Dendritic cell treated with granulocyte-macrophage colony-stimulating factor and Interleukin-4, amounts not matched to agents 40 ng/mL and 50 ng/mL, for 4 days (primary cell): ENCODE measurements at regions not wholly inside any gene's neighbourhood (a gene's known extent, or its start where the extent isn't known, plus 50 kb on each side); places are given as distances from the start of the nearest gene placed in this dataset.
"Not testable (repeated sequence)": the region's sequence is repeated elsewhere in the genome, so short reads cannot be mapped to it uniquely, and the experiment has no call there.

Source experiments
- H3K27ac Mint-ChIP-seq: one replicate; pipeline ENCODE4 v1.8.0; 2022; ENCODE audit warnings: mild to moderate bottlenecking, mixed read lengths
- H3K27me3 Mint-ChIP-seq: one replicate; pipeline ENCODE4 v1.8.0; 2022; ENCODE audit warnings: mild to moderate bottlenecking, mixed read lengths
- H3K36me3 Mint-ChIP-seq: one replicate; pipeline ENCODE4 v1.8.0; 2022; ENCODE audit warnings: low read depth, mixed read lengths
- H3K4me1 Mint-ChIP-seq: one replicate; pipeline ENCODE4 v1.8.0; 2022; ENCODE audit warnings: low read depth, mixed read lengths
- H3K4me3 Mint-ChIP-seq: one replicate; pipeline ENCODE4 v1.8.0; 2022; ENCODE audit warnings: mild to moderate bottlenecking, moderate library complexity, mixed read lengths
- H3K9me3 Mint-ChIP-seq: one replicate; pipeline ENCODE4 v1.8.0; 2022; ENCODE audit warnings: mixed read lengths
- intact Hi-C: fragments of 100-400 bp; cut with micrococcal nuclease; formaldehyde crosslinking; loops from one replicate; pipeline ENCODE4 v1.15.0; 2022

GRCh38 chr6:169367507-169367906 lies 113.9 kb upstream of the THBS2 start:
- H3K4me1 Mint-ChIP-seq, result no peaks in the 10 kb centered on the region
- no peak overlapping the region for H3K27ac Mint-ChIP-seq

GRCh38 chr6:169366258-169366901 lies 112.7 kb upstream of the THBS2 start:
- intact Hi-C loops, result no loop called here
- Mint-ChIP-seq H3K36me3 (no peaks in the 10 kb centered on the region), H3K27ac (no peak overlapping the region), H3K27me3 (peaks cover 3% of the 10 kb centered on the region), H3K9me3 (no peaks in the 10 kb centered on the region), H3K4me3 (no peak overlapping the region), H3K4me1 (no peaks in the 10 kb centered on the region)

More at GRCh38 chr6:169367507-169367906, 113.9 kb upstream of the THBS2 start:
- no peaks in the 10 kb centered on the region for H3K9me3 Mint-ChIP-seq
- no peaks in the 10 kb centered on the region for H3K36me3 Mint-ChIP-seq
- H3K27me3 Mint-ChIP-seq, result peaks cover 3% of the 10 kb centered on the region
- intact Hi-C loops, result no loop called here
- H3K4me3 Mint-ChIP-seq, result no peak overlapping the region

- no peaks in the 10 kb centered on the region for H3K4me1 Mint-ChIP-seq
- peaks cover 3% of the 10 kb centered on the region for H3K27me3 Mint-ChIP-seq
- H3K4me3 Mint-ChIP-seq, result no peak overlapping the region
- no peaks in the 10 kb centered on the region for H3K36me3 Mint-ChIP-seq
- H3K9me3 Mint-ChIP-seq, result no peaks in the 10 kb centered on the region
- no peak overlapping the region for H3K27ac Mint-ChIP-seq
- intact Hi-C loops, result no loop called here
These were observed 112.1 kb upstream of the THBS2 start for GRCh38 chr6:169365567-169366257.

DNA sequence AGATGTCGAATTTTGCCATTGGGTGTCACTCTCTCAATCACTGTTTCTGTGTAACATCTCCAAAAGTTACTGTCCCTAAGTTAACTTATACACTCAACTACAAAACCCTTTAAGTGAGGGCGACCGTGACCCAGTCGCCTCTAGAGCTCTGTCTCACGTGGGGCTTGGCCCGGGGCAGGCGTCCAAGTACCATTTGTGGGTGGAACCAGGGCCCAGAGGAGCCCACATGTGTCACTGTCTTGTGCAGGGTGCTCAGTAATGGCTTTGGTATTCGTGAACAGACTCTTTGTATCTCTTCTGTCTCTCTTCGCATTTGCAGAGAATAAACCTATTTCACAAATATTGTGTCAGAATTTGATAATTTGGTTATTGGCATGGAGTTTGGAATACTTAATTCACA lies 109.9 kb upstream of the THBS2 start:
- Mint-ChIP-seq H3K4me1 (no peaks in the 10 kb centered on the region), H3K36me3 (no peaks in the 10 kb centered on the region), H3K27me3 (peaks cover 4% of the 10 kb centered on the region), H3K9me3 (no peaks in the 10 kb centered on the region), H3K27ac (no peak overlapping the region), H3K4me3 (no peak overlapping the region)
- intact Hi-C loops, result no loop called here

DNA sequence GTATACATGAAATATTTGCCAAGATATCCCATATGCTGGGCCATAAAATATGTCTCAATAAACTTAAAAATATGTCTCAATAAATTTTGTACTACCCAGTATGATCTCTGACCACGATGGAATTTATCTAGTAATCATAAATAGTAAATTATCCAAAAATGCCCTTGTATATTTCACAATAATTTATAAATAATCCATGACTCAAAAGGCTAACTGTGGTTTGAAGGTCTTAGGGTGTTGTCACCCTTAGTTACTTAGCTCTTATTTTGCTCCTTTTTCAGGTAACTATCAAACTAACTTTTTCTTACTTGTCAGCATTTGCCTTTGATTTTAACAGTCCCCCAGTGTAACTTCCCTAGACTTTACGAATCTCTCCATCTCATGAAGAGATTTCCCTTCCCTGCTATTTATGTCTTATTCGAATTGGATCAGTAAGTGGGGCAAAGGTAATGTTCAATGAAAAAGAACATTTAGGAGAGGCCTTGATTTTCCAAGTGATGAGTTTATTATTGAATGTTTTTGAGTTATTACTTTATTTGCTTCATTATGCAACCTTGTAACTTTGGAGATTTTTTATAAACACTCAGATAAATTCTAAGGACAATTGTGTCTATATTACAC lies 109.0 kb upstream of the THBS2 start:
- Mint-ChIP-seq H3K36me3 (no peaks in the 10 kb centered on the region), H3K27me3 (peaks cover 4% of the 10 kb centered on the region), H3K4me3 (no peak overlapping the region), H3K9me3 (no peaks in the 10 kb centered on the region), H3K27ac (no peak overlapping the region), H3K4me1 (no peaks in the 10 kb centered on the region)
- intact Hi-C loops, result no loop called here

- intact Hi-C loops, H3K27me3 Mint-ChIP-seq, H3K27ac Mint-ChIP-seq, H3K4me3 Mint-ChIP-seq, H3K36me3 Mint-ChIP-seq, H3K4me1 Mint-ChIP-seq: not testable (repeated sequence)
- peaks cover 35% of the 10 kb centered on the region for H3K9me3 Mint-ChIP-seq
These were observed 101.4 kb upstream of the THBS2 start for GRCh38 chr6:169355001-169355400.

GRCh38 chr6:169345146-169345545 lies 91.5 kb upstream of the THBS2 start:
- no peak overlapping the region for H3K27ac Mint-ChIP-seq
- H3K27me3 Mint-ChIP-seq, result no peaks in the 10 kb centered on the region
- no peaks in the 10 kb centered on the region for H3K36me3 Mint-ChIP-seq
- H3K4me3 Mint-ChIP-seq, result no peak overlapping the region
- intact Hi-C loops, result no loop called here
- peaks cover 15% of the 10 kb centered on the region for H3K9me3 Mint-ChIP-seq
- no peaks in the 10 kb centered on the region for H3K4me1 Mint-ChIP-seq

GRCh38 chr6:169344750-169345065 lies 91.1 kb upstream of the THBS2 start:
- Mint-ChIP-seq H3K27ac (no peak overlapping the region), H3K27me3 (no peaks in the 10 kb centered on the region), H3K4me1 (no peaks in the 10 kb centered on the region), H3K4me3 (no peak overlapping the region), H3K9me3 (peaks cover 15% of the 10 kb centered on the region), H3K36me3 (no peaks in the 10 kb centered on the region)
- intact Hi-C loops, result no loop called here

GRCh38 chr6:169343886-169344749 lies 90.5 kb upstream of the THBS2 start:
- Mint-ChIP-seq H3K4me1 (no peaks in the 10 kb centered on the region), H3K36me3 (no peaks in the 10 kb centered on the region)

GRCh38 chr6:169342710-169343109 lies 89.1 kb upstream of the THBS2 start:
- H3K4me3 Mint-ChIP-seq, result no peak overlapping the region
- H3K4me1 Mint-ChIP-seq, result no peaks in the 10 kb centered on the region
- H3K36me3 Mint-ChIP-seq, result no peaks in the 10 kb centered on the region
- H3K9me3 Mint-ChIP-seq, result peaks cover 15% of the 10 kb centered on the region
- H3K27me3 Mint-ChIP-seq, result no peaks in the 10 kb centered on the region
- no peak overlapping the region for H3K27ac Mint-ChIP-seq
- intact Hi-C loops, result no loop called here

More at GRCh38 chr6:169343886-169344749, 90.5 kb upstream of the THBS2 start:
- no peaks in the 10 kb centered on the region for H3K27me3 Mint-ChIP-seq
- H3K9me3 Mint-ChIP-seq, result peaks cover 15% of the 10 kb centered on the region
- no peak overlapping the region for H3K27ac Mint-ChIP-seq
- no peak overlapping the region for H3K4me3 Mint-ChIP-seq
- intact Hi-C loops, result no loop called here

- Mint-ChIP-seq H3K4me1 (no peaks in the 10 kb centered on the region), H3K36me3 (no peaks in the 10 kb centered on the region), H3K27ac (no peak overlapping the region), H3K27me3 (peaks cover 4% of the 10 kb centered on the region), H3K4me3 (no peak overlapping the region), H3K9me3 (peaks cover 15% of the 10 kb centered on the region)
- intact Hi-C loops, result no loop called here
These were observed 88.1 kb upstream of the THBS2 start for GRCh38 chr6:169341706-169342105.

GRCh38 chr6:169341065-169341464 lies 87.4 kb upstream of the THBS2 start:
- H3K4me3 Mint-ChIP-seq, result no peak overlapping the region
- no peaks in the 10 kb centered on the region for H3K4me1 Mint-ChIP-seq
- peaks cover 12% of the 10 kb centered on the region for H3K9me3 Mint-ChIP-seq
- no peak overlapping the region for H3K27ac Mint-ChIP-seq
- H3K27me3 Mint-ChIP-seq, result peaks cover 4% of the 10 kb centered on the region
- H3K36me3 Mint-ChIP-seq, result no peaks in the 10 kb centered on the region
- intact Hi-C loops, result no loop called here

DNA sequence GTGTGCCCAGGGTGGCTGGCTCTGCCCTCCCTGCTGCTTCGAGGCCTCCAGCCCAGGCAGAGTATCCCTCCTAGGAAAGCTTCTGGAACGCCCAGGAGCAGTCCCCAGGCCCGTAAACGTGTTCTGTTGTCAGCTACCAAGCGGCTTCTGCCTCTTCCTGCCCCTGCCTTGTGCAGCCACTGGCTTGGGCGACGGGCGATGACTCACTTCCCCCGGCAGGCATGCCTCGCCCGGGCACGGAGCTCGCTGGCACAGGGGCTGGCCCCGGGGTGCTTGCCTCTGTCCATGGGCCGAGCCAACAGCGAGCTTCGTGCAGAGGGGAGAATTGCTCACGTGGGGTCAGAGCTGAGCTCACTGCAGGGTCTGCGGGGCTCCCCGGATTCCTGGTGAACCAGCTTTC lies 86.7 kb upstream of the THBS2 start:
- H3K27me3 Mint-ChIP-seq, result peaks cover 4% of the 10 kb centered on the region
- intact Hi-C loops, result no loop called here
- no peaks in the 10 kb centered on the region for H3K4me1 Mint-ChIP-seq
- H3K27ac Mint-ChIP-seq, result no peak overlapping the region
- no peak overlapping the region for H3K4me3 Mint-ChIP-seq
- H3K36me3 Mint-ChIP-seq, result no peaks in the 10 kb centered on the region
- peaks cover 9% of the 10 kb centered on the region for H3K9me3 Mint-ChIP-seq

DNA sequence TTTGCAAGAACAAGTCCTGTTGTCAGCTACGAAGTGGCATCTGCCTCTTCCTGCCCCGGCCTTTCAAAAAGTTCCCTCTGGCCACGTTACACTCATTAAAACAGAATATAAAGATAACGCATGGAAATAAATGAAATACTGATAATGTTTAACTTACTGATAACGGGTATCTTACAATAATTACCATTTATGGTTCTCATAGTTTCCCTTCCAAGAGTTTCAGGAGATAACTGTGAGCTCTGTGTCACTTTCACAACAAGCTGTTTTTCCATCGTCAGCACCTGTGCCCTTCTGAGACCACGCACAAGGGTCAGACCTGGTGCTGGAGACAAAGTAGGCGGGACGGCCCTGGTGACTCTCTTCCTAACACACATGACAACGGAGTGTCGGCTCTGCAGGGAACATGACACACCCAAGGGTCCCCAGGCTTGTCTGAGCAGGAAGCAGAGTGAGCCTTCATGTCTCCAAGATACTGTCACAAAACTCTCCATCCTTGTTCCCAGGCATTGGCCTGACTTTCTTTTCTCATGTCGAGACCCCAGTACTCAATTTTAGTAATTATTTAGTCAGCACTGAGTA lies 86.2 kb upstream of the THBS2 start:
- Mint-ChIP-seq H3K27me3 (peaks cover 4% of the 10 kb centered on the region), H3K4me1 (no peaks in the 10 kb centered on the region), H3K36me3 (no peaks in the 10 kb centered on the region), H3K4me3 (no peak overlapping the region), H3K27ac (no peak overlapping the region), H3K9me3 (peaks cover 9% of the 10 kb centered on the region)
- intact Hi-C loops, result no loop called here
